A673 (cell line): ENCODE measurements at regions not wholly inside any gene's neighbourhood (a gene's known extent, or its start where the extent isn't known, plus 50 kb on each side); places are given as distances from the start of the nearest gene placed in this dataset.

Source experiments
- CTCF ChIP-seq: fragments of 300-800, 200-600 bp; sonication (generic); conservative IDR thresholded peaks from 2 replicates; pipeline ENCODE4 v1.5.1; 2017; ENCODE audit warnings: low read depth, mild to moderate bottlenecking, antibody characterized with exemption, low read length, moderate library complexity, mixed read lengths
- EZH2 ChIP-seq: fragments of 200-600 bp; sonication (generic); IDR thresholded peaks from 2 replicates; pipeline ENCODE4 v1.6.1; 2017; ENCODE audit warnings: borderline replicate concordance, low read depth, mild to moderate bottlenecking, mixed read lengths, antibody characterized with exemption, low read length; ENCODE audit not compliant: poor library complexity, severe bottlenecking

- TF ChIP-seq EZH2 (no peak), CTCF (no peak)
Observed at GRCh38 chr4:137602436-137602835, 70.1 kb upstream of the PCDH18 start.
